ENCODE measurements at regions not wholly inside any gene's neighbourhood (a gene's known extent, or its start where the extent isn't known, plus 50 kb on each side); places are given as distances from the start of the nearest gene placed in this dataset.

- TF ChIP-seq, protein P1, sequence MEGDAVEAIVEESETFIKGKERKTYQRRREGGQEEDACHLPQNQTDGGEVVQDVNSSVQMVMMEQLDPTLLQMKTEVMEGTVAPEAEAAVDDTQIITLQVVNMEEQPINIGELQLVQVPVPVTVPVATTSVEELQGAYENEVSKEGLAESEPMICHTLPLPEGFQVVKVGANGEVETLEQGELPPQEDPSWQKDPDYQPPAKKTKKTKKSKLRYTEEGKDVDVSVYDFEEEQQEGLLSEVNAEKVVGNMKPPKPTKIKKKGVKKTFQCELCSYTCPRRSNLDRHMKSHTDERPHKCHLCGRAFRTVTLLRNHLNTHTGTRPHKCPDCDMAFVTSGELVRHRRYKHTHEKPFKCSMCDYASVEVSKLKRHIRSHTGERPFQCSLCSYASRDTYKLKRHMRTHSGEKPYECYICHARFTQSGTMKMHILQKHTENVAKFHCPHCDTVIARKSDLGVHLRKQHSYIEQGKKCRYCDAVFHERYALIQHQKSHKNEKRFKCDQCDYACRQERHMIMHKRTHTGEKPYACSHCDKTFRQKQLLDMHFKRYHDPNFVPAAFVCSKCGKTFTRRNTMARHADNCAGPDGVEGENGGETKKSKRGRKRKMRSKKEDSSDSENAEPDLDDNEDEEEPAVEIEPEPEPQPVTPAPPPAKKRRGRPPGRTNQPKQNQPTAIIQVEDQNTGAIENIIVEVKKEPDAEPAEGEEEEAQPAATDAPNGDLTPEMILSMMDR (IDR thresholded peaks at IDR 0.05; ENCODE audit: control extremely low read depth in 1 of 3, insufficient read depth in 1 of 3, low read depth in 1 of 3, low read length in 3 of 3) = no peak
- TF ChIP-seq MAX (IDR thresholded peaks at IDR 0.05) (no peak), POLR2A (IDR thresholded peaks at IDR 0.05; ENCODE audit: control extremely low read depth in 1 of 2, low read depth in 2 of 2, low read length in 2 of 2) (no peak), RAD21 (IDR thresholded peaks at IDR 0.05 in 1 of 2, conservative IDR thresholded peaks at IDR 0.05 in 1 of 2; ENCODE audit: low read depth in 2 of 2, low read length in 2 of 2) (no peak), E2F6 (IDR thresholded peaks at IDR 0.05) (no peak), SUZ12 (IDR thresholded peaks at IDR 0.05; ENCODE audit: low read length) (no peak), CHD2 (IDR thresholded peaks at IDR 0.05; ENCODE audit: low read length) (no peak)
These were observed 148.5 kb upstream of the NAALADL2 start for GRCh38 chr3:174710612-174711011.
